ENCODE measurements at regions not wholly inside any gene's neighbourhood (a gene's known extent, or its start where the extent isn't known, plus 50 kb on each side); places are given as distances from the start of the nearest gene placed in this dataset.

DNA sequence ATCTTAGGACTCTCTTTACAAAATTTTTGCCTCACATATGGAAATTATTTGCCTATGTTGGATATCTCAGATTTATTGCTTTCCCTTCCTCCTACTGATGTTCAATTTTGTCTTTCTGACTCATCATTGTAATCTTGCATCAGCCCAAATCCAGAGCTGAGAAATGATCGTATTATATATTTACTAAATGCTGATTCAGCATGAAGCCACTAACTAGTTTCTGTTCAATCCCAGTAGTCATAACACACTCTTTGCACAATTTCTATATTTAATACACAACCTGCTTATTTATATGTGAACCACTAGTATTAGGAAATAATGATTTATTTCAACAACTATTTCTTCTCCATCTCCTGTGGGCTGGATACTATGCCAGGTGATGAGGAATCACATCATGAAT lies 161.1 kb upstream of the PCDH17 start:
- ATAC-seq, result no peak
- no peak overlapping the region for H3K4me3 Mint-ChIP-seq

DNA sequence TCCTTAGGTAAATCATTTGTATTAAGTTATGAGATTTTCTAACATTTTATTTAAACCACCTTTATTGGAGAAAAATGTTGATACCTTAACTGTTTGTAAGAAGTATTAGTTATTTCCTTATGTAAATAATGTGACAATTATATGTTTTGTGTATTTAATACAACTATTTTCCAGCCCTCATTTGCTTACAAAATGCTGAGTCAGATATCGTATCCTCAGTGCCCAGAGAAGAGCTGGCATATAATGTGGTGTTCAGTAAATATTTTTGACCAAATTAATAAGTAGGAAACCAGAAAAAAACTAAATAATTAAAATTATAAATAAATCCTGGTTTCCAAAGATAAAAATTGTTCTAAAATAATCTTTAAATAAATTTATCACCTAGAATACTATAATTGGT lies 140.2 kb upstream of the PCDH17 start:
- CTCF ChIA-PET, result no interaction called here
- Mint-ChIP-seq H3K9me3 (peaks cover 4% of the 10 kb centered on the region), H3K36me3 (no peaks in the 10 kb centered on the region), H3K4me1 (no peaks in the 10 kb centered on the region), H3K27me3 (ENCODE audit: low read depth) (no peaks in the 10 kb centered on the region), H3K4me3 (no peak overlapping the region), H3K27ac (no peak overlapping the region)
- POLR2A ChIA-PET, result no interaction called here
- TF ChIP-seq NR3C1 (CRISPR knock-in tag; conservative IDR thresholded peaks at IDR 0.05; ENCODE audit: low read depth), result no peak
- no peak for TF ChIP-seq GTF2I (CRISPR knock-in tag; conservative IDR thresholded peaks at IDR 0.05)
- no peak for TF ChIP-seq GABPB1 (CRISPR knock-in tag; IDR thresholded peaks at IDR 0.05)
- TF ChIP-seq ZBTB21 (CRISPR knock-in tag; IDR thresholded peaks at IDR 0.05; ENCODE audit: borderline replicate concordance), result no peak
- TF ChIP-seq, protein P1, sequence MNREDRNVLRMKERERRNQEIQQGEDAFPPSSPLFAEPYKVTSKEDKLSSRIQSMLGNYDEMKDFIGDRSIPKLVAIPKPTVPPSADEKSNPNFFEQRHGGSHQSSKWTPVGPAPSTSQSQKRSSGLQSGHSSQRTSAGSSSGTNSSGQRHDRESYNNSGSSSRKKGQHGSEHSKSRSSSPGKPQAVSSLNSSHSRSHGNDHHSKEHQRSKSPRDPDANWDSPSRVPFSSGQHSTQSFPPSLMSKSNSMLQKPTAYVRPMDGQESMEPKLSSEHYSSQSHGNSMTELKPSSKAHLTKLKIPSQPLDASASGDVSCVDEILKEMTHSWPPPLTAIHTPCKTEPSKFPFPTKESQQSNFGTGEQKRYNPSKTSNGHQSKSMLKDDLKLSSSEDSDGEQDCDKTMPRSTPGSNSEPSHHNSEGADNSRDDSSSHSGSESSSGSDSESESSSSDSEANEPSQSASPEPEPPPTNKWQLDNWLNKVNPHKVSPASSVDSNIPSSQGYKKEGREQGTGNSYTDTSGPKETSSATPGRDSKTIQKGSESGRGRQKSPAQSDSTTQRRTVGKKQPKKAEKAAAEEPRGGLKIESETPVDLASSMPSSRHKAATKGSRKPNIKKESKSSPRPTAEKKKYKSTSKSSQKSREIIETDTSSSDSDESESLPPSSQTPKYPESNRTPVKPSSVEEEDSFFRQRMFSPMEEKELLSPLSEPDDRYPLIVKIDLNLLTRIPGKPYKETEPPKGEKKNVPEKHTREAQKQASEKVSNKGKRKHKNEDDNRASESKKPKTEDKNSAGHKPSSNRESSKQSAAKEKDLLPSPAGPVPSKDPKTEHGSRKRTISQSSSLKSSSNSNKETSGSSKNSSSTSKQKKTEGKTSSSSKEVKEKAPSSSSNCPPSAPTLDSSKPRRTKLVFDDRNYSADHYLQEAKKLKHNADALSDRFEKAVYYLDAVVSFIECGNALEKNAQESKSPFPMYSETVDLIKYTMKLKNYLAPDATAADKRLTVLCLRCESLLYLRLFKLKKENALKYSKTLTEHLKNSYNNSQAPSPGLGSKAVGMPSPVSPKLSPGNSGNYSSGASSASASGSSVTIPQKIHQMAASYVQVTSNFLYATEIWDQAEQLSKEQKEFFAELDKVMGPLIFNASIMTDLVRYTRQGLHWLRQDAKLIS (CRISPR knock-in tag; IDR thresholded peaks at IDR 0.05; ENCODE audit: borderline replicate concordance), result no peak
- no peak for TF ChIP-seq SP1 (CRISPR knock-in tag; conservative IDR thresholded peaks at IDR 0.05)
- no peak for TF ChIP-seq ZNF121 (CRISPR knock-in tag; IDR thresholded peaks at IDR 0.05)
- no peak for TF ChIP-seq CREM (CRISPR knock-in tag; IDR thresholded peaks at IDR 0.05)
- TF ChIP-seq, protein P2, sequence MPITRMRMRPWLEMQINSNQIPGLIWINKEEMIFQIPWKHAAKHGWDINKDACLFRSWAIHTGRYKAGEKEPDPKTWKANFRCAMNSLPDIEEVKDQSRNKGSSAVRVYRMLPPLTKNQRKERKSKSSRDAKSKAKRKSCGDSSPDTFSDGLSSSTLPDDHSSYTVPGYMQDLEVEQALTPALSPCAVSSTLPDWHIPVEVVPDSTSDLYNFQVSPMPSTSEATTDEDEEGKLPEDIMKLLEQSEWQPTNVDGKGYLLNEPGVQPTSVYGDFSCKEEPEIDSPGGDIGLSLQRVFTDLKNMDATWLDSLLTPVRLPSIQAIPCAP (CRISPR knock-in tag; IDR thresholded peaks at IDR 0.05), result no peak
- ATAC-seq (no peak), DNase-seq (ENCODE audit: low spot score) (no peak)

More for the DNA sequence above, 161.1 kb upstream of the PCDH17 start:
- Mint-ChIP-seq H3K9me3 (peaks cover 3% of the 10 kb centered on the region; the same call in 1 of the 2 replicates), H3K4me1 (peaks cover 4% of the 10 kb centered on the region; the same call in 1 of the 2 replicates), H3K36me3 (no peaks in the 10 kb centered on the region), H3K27ac (no peak overlapping the region), H3K27me3 (ENCODE audit: low read depth) (no peaks in the 10 kb centered on the region)
- ChIA-PET CTCF (no interaction called here), POLR2A (no interaction called here)
- no peak for DNase-seq (ENCODE audit: low spot score)
- TF ChIP-seq IRF2 (CRISPR knock-in tag; IDR thresholded peaks at IDR 0.05; ENCODE audit: borderline replicate concordance, low read depth) (no peak), GRHL2 (CRISPR knock-in tag; IDR thresholded peaks at IDR 0.05; ENCODE audit: insufficient replicate concordance, severe bottlenecking) (no peak), PRRX2 (CRISPR knock-in tag; IDR thresholded peaks at IDR 0.05) (no peak), TP53 (CRISPR knock-in tag; IDR thresholded peaks at IDR 0.05) (no peak), TEAD4 (CRISPR knock-in tag; IDR thresholded peaks at IDR 0.05) (no peak)
- TF ChIP-seq, protein P3, sequence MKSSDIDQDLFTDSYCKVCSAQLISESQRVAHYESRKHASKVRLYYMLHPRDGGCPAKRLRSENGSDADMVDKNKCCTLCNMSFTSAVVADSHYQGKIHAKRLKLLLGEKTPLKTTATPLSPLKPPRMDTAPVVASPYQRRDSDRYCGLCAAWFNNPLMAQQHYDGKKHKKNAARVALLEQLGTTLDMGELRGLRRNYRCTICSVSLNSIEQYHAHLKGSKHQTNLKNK (CRISPR knock-in tag; IDR thresholded peaks at IDR 0.05), result no peak
- TF ChIP-seq, protein P4, sequence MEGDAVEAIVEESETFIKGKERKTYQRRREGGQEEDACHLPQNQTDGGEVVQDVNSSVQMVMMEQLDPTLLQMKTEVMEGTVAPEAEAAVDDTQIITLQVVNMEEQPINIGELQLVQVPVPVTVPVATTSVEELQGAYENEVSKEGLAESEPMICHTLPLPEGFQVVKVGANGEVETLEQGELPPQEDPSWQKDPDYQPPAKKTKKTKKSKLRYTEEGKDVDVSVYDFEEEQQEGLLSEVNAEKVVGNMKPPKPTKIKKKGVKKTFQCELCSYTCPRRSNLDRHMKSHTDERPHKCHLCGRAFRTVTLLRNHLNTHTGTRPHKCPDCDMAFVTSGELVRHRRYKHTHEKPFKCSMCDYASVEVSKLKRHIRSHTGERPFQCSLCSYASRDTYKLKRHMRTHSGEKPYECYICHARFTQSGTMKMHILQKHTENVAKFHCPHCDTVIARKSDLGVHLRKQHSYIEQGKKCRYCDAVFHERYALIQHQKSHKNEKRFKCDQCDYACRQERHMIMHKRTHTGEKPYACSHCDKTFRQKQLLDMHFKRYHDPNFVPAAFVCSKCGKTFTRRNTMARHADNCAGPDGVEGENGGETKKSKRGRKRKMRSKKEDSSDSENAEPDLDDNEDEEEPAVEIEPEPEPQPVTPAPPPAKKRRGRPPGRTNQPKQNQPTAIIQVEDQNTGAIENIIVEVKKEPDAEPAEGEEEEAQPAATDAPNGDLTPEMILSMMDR (IDR thresholded peaks at IDR 0.05), result no peak

DNA sequence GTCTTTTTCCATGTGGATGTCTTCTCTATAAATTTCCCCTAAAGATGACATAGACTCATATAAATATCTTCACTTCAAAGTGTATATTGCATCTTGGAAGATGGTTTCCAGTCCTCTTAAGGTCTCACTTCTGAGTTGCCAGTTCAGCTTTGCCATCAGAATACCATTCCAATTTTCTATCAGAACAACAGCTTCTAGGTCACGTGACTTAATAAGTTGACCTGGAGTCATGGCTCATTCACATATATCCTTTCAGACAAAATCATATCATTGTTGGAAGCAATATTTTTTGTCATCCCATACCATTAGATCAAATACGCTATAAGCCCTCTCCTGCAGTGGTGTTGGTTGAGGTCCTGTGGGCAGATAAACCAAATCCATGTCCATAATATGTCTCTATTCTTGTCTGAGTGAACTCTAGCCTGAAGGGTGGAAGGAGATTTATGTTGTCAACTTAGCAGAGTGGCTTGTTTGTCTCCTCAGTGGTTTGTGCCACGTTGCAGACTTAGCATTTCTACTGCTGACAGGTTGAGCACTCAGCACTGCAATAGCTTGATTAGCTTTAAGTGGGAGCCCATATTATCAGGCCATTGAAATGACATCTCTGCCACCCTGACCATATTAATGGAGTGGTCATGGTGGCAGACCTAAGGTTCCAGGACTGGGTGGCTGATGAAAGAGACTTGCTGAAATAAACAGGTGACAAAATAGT lies 123.6 kb upstream of the PCDH17 start:
- no peak overlapping the region for H3K27ac Mint-ChIP-seq
- H3K4me1 Mint-ChIP-seq, result no peaks in the 10 kb centered on the region
- ATAC-seq, result no peak
- H3K27me3 Mint-ChIP-seq (ENCODE audit: low read depth), result no peaks in the 10 kb centered on the region
- H3K4me3 Mint-ChIP-seq, result no peak overlapping the region
- DNase-seq (ENCODE audit: low spot score), result no peak
- ChIA-PET CTCF (no interaction called here), POLR2A (no interaction called here)
- no peaks in the 10 kb centered on the region for H3K36me3 Mint-ChIP-seq
- no peaks in the 10 kb centered on the region for H3K9me3 Mint-ChIP-seq
- TF ChIP-seq SMAD4 (CRISPR knock-in tag; IDR thresholded peaks at IDR 0.05) (no peak), GTF2I (CRISPR knock-in tag; conservative IDR thresholded peaks at IDR 0.05) (no peak), RORB (CRISPR knock-in tag; IDR thresholded peaks at IDR 0.05) (no peak), RELA (CRISPR knock-in tag; IDR thresholded peaks at IDR 0.05; ENCODE audit: borderline replicate concordance) (no peak), NR1H2 (CRISPR knock-in tag; IDR thresholded peaks at IDR 0.05) (no peak), KAT7 (CRISPR knock-in tag; IDR thresholded peaks at IDR 0.05; ENCODE audit: borderline replicate concordance) (no peak), MXD4 (CRISPR knock-in tag; IDR thresholded peaks at IDR 0.05; ENCODE audit: borderline replicate concordance) (no peak)
- TF ChIP-seq, protein P5, sequence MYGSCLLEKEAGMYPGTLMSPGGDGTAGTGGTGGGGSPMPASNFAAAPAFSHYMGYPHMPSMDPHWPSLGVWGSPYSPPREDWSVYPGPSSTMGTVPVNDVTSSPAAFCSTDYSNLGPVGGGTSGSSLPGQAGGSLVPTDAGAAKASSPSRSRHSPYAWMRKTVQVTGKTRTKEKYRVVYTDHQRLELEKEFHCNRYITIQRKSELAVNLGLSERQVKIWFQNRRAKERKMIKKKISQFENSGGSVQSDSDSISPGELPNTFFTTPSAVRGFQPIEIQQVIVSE (CRISPR knock-in tag; IDR thresholded peaks at IDR 0.05; ENCODE audit: borderline replicate concordance), result no peak
- TF ChIP-seq, protein P6, sequence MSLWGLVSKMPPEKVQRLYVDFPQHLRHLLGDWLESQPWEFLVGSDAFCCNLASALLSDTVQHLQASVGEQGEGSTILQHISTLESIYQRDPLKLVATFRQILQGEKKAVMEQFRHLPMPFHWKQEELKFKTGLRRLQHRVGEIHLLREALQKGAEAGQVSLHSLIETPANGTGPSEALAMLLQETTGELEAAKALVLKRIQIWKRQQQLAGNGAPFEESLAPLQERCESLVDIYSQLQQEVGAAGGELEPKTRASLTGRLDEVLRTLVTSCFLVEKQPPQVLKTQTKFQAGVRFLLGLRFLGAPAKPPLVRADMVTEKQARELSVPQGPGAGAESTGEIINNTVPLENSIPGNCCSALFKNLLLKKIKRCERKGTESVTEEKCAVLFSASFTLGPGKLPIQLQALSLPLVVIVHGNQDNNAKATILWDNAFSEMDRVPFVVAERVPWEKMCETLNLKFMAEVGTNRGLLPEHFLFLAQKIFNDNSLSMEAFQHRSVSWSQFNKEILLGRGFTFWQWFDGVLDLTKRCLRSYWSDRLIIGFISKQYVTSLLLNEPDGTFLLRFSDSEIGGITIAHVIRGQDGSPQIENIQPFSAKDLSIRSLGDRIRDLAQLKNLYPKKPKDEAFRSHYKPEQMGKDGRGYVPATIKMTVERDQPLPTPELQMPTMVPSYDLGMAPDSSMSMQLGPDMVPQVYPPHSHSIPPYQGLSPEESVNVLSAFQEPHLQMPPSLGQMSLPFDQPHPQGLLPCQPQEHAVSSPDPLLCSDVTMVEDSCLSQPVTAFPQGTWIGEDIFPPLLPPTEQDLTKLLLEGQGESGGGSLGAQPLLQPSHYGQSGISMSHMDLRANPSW (CRISPR knock-in tag; conservative IDR thresholded peaks at IDR 0.05; ENCODE audit: low read depth), result no peak
